Esophagus muscularis mucosa (tissue), 3 donors: ENCODE measurements at regions not wholly inside any gene's neighbourhood (a gene's known extent, or its start where the extent isn't known, plus 50 kb on each side); places are given as distances from the start of the nearest gene placed in this dataset.

Source experiments
- EP300 ChIP-seq: sonication (generic); formaldehyde crosslinking; IDR thresholded peaks from one replicate; pipeline ENCODE4 v1.6.1; 2017; ENCODE audit warnings: antibody characterized with exemption
- TF ChIP-seq, protein P1 (sequence below), 3 experiments: fragments of 200-600 bp in 2 of 3; fragments of 450-650 bp in 1 of 3; sonication (generic) in 2 of 3; IDR thresholded peaks; one replicate each; pipeline ENCODE4 v1.5.1; 2017 to 2019; ENCODE audit warnings: antibody characterized with exemption in 3 of 3, mild to moderate bottlenecking in 2 of 3, moderate library complexity in 1 of 3

DNA sequence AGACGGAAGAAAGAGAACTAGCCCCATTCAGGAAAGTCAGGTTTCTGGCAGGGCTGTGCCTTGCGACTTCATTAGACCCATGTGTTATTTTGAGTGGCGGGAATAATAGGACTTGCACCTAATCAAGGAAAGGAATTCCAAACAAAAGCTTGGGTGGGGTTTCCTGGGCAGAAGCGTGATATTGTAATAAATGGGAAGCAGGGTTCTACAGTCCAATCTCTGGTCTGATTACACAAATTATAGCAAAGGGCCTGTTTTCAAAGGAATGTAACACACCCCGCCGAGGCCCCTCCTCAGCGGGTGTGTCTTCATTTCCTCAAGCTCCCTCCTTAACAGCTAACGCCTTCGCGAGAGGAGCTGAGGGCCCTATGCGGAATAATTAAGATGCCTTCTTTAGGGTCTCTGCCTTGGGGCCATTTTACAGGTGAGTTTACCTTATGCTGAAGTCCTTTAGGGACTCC is 396.0 kb upstream of the C2CD4B start:
- TF ChIP-seq, protein P1, sequence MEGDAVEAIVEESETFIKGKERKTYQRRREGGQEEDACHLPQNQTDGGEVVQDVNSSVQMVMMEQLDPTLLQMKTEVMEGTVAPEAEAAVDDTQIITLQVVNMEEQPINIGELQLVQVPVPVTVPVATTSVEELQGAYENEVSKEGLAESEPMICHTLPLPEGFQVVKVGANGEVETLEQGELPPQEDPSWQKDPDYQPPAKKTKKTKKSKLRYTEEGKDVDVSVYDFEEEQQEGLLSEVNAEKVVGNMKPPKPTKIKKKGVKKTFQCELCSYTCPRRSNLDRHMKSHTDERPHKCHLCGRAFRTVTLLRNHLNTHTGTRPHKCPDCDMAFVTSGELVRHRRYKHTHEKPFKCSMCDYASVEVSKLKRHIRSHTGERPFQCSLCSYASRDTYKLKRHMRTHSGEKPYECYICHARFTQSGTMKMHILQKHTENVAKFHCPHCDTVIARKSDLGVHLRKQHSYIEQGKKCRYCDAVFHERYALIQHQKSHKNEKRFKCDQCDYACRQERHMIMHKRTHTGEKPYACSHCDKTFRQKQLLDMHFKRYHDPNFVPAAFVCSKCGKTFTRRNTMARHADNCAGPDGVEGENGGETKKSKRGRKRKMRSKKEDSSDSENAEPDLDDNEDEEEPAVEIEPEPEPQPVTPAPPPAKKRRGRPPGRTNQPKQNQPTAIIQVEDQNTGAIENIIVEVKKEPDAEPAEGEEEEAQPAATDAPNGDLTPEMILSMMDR (IDR thresholded peaks at IDR 0.05): no peak
- no peak for TF ChIP-seq EP300
